Hepatocyte (in vitro differentiated cells): ENCODE measurements at regions not wholly inside any gene's neighbourhood (a gene's known extent, or its start where the extent isn't known, plus 50 kb on each side); places are given as distances from the start of the nearest gene placed in this dataset.
"Not testable (repeated sequence)": the region's sequence is repeated elsewhere in the genome, so short reads cannot be mapped to it uniquely, and the experiment has no call there.

Experiments
- DNase-seq: peaks from one replicate; pipeline ENCODE4 v3.0.0-alpha.2; 2016; ENCODE audit warnings: low spot score
- H2AFZ ChIP-seq: fragments of 200-600 bp; sonication (generic); 2 replicates; pipeline ENCODE4 v1.6.0; 2016; ENCODE audit warnings: antibody characterized with exemption, mild to moderate bottlenecking
- H3K27ac ChIP-seq: fragments of 200-600 bp; sonication (generic); 2 replicates; pipeline ENCODE4 v1.5.1; 2016; ENCODE audit warnings: mild to moderate bottlenecking
- H3K27me3 ChIP-seq: fragments of 200-600 bp; sonication (generic); 2 replicates; pipeline ENCODE4 v1.6.1; 2016
- H3K36me3 ChIP-seq: fragments of 200-600 bp; sonication (generic); replicated peaks from 2 replicates; pipeline ENCODE4 v1.5.1; 2016; ENCODE audit warnings: low read depth; ENCODE audit not compliant: insufficient read depth
- H3K4me1 ChIP-seq: fragments of 200-600 bp; sonication (generic); 2 replicates; pipeline ENCODE4 v1.5.1; 2016; ENCODE audit warnings: mild to moderate bottlenecking, moderate library complexity; ENCODE audit not compliant: insufficient read depth
- H3K4me2 ChIP-seq: fragments of 200-600 bp; sonication (generic); 2 replicates; pipeline ENCODE4 v1.6.0; 2016
- H3K4me3 ChIP-seq: fragments of 200-600 bp; sonication (generic); 2 replicates; pipeline ENCODE4 v1.5.1; 2016; ENCODE audit warnings: mild to moderate bottlenecking
- H3K79me2 ChIP-seq: fragments of 200-600 bp; sonication (generic); 2 replicates; pipeline ENCODE4 v1.6.0; 2017; ENCODE audit warnings: mild to moderate bottlenecking
- H3K9me2 ChIP-seq: fragments of 200-600 bp; sonication (generic); replicated peaks from 2 replicates; pipeline ENCODE4 v1.6.0; 2017; ENCODE audit warnings: mild to moderate bottlenecking; ENCODE audit not compliant: insufficient read depth
- H3K9me3 ChIP-seq: fragments of 200-600 bp; sonication (generic); 2 replicates; pipeline ENCODE4 v1.5.1; 2016; ENCODE audit warnings: low read depth, mild to moderate bottlenecking
- H4K20me1 ChIP-seq: fragments of 200-600 bp; sonication (generic); 2 replicates; pipeline ENCODE4 v1.6.0; 2016; ENCODE audit warnings: mild to moderate bottlenecking; ENCODE audit not compliant: insufficient read depth, poor library complexity, severe bottlenecking
- EZH2 ChIP-seq: fragments of 200-600 bp; sonication (generic); IDR thresholded peaks from 2 replicates; pipeline ENCODE4 v1.6.1; 2016; ENCODE audit warnings: antibody characterized with exemption, mild to moderate bottlenecking, borderline replicate concordance
- EZH2phosphoT487 ChIP-seq: fragments of 200-600 bp; sonication (generic); IDR thresholded peaks from one replicate; pipeline ENCODE4 v1.6.1; 2018; ENCODE audit warnings: antibody characterized with exemption, mild to moderate bottlenecking, low read depth, moderate library complexity; ENCODE audit not compliant: unreplicated experiment, severe bottlenecking
- WGBS: methylation state at CpG from one replicate; pipeline ENCODE4 v1.1.6; 2016; ENCODE audit warnings: low lambda C conversion rate; ENCODE audit errors: missing lambda C conversion rate; 5-methylcytosine and 5-hydroxymethylcytosine counted together
- TF ChIP-seq, protein P1 (sequence below): fragments of 200-600 bp; sonication (generic); IDR thresholded peaks from 2 replicates; pipeline ENCODE4 v1.5.1; 2016; ENCODE audit warnings: antibody characterized with exemption, mild to moderate bottlenecking; ENCODE audit not compliant: poor library complexity

DNA sequence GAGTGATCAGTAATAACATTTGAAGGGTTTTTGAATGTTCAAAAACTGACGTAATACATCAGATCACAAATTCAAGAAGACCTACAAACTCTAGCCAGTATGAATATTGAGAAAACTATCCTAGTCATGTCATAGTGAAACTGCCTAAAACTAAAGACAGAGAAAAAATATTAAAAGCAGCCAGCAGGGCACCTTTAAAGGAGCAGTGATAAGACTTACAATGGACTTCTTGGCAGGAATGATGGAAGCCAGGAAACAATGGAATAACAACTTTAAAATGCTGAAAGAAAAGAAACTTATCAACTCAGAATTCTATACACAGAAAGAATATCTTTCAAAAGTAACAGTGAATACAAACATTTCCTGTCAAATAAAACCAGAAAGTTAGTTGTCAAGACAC is 78.3 kb upstream of the CTBP2 start:
- Histone ChIP-seq H3K4me1 (no peaks in the 10 kb centered on the region), H3K36me3 (no peaks in the 10 kb centered on the region), H3K27ac (no peak overlapping the region), H4K20me1 (no peaks in the 10 kb centered on the region), H3K4me2 (no peak overlapping the region), H3K9me2 (no peaks in the 10 kb centered on the region), H3K9me3 (no peaks in the 10 kb centered on the region), H3K27me3 (no peaks in the 10 kb centered on the region), H3K4me3 (no peak overlapping the region), H2AFZ (no peak overlapping the region), H3K79me2 (no peaks in the 10 kb centered on the region)
- TF ChIP-seq EZH2 = no peak
- TF ChIP-seq EZH2phosphoT487 = no peak
- TF ChIP-seq, protein P1, sequence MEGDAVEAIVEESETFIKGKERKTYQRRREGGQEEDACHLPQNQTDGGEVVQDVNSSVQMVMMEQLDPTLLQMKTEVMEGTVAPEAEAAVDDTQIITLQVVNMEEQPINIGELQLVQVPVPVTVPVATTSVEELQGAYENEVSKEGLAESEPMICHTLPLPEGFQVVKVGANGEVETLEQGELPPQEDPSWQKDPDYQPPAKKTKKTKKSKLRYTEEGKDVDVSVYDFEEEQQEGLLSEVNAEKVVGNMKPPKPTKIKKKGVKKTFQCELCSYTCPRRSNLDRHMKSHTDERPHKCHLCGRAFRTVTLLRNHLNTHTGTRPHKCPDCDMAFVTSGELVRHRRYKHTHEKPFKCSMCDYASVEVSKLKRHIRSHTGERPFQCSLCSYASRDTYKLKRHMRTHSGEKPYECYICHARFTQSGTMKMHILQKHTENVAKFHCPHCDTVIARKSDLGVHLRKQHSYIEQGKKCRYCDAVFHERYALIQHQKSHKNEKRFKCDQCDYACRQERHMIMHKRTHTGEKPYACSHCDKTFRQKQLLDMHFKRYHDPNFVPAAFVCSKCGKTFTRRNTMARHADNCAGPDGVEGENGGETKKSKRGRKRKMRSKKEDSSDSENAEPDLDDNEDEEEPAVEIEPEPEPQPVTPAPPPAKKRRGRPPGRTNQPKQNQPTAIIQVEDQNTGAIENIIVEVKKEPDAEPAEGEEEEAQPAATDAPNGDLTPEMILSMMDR = no peak
- no peak for DNase-seq
- 90% methylated on average over 1 of the region's 1 CpG for WGBS

DNA sequence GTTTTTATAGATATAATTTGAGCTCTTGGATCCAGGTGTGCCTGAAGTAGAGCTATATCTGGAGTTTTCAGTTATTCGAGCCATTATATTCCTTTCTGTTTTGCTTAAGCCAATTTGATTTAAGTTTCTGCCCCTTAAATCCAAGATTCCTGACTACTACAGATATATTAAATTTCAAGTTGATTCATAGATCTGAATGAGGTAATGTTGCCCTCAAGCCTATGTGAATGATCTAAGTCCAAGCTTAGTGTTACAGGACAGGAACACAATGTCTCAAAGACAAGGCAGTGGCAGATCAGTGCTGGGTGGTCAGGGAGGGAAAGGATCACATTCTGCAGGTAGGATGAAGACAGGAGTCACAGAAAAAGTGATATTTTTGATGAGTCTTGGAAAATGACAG is 75.7 kb upstream of the CTBP2 start:
- H3K27me3 ChIP-seq = no peaks in the 10 kb centered on the region
- no peak for DNase-seq
- H3K27ac ChIP-seq = no peak overlapping the region
- no peaks in the 10 kb centered on the region for H3K9me2 ChIP-seq
- no peaks in the 10 kb centered on the region for H3K9me3 ChIP-seq
- WGBS = 100% methylated on average over 1 of the region's 1 CpG
- TF ChIP-seq EZH2phosphoT487 (no peak), EZH2 (no peak)
- TF ChIP-seq, protein P1 = no peak
- no peak overlapping the region for H3K4me3 ChIP-seq
- H2AFZ ChIP-seq = no peak overlapping the region
- H3K36me3 ChIP-seq = no peaks in the 10 kb centered on the region
- H3K4me2 ChIP-seq = no peak overlapping the region
- H3K79me2 ChIP-seq = no peaks in the 10 kb centered on the region
- no peaks in the 10 kb centered on the region for H3K4me1 ChIP-seq
- no peaks in the 10 kb centered on the region for H4K20me1 ChIP-seq

DNA sequence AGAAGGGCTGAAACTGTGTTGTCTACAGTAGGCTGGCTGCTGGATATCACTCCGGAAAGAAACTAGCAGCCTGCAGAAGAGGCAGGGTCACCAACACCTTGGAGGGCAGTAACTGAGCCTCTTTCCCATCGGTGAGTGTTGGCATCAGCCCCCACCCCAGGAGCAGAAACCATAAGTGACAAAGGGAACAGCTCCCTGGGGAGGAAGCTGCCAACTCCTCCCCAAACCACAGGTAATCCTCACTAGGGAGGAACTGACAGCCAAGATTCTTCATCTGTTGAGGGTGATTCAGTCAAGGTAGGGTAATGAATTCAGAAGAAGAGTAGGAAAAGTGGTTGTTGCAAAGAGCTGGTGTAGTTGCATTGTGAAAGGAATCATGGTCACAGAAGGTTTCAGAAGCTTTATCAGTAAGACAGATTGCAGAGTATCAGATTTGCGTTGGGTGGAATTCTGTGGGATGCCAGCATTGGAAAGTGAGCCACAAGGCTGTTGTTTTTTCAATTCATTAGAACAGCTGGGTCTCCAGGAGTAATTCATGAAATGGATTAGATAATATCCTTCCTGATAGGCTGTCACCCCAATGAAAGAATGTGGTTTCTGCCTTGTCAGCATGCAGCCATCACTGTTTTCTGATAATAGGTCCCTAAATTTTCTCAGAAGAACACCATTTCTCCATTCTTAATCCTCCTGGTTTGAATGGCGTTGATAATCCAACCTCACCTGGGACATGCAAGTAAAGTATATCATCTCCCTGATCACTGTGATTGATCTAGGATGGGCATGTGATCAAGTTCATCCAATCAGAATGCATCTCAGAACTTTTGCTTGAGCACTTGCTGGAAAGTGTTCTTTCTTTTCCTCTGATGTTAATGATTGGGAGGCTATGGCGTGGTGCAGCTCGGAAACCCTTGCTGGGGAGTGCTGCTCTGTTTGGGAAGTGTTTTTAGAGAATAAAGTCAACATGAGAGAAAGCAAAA is 75.0 kb upstream of the CTBP2 start:
- Histone ChIP-seq H3K4me3 (no peak overlapping the region), H3K27me3 (no peaks in the 10 kb centered on the region), H3K27ac (no peak overlapping the region), H2AFZ (no peak overlapping the region), H3K9me3 (no peaks in the 10 kb centered on the region), H3K36me3 (no peaks in the 10 kb centered on the region), H3K4me1 (no peaks in the 10 kb centered on the region), H4K20me1 (no peaks in the 10 kb centered on the region), H3K9me2 (no peaks in the 10 kb centered on the region), H3K79me2 (no peaks in the 10 kb centered on the region), H3K4me2 (no peak overlapping the region)
- WGBS = 95% methylated on average over 6 of the region's 6 CpGs
- no peak for DNase-seq
- TF ChIP-seq EZH2phosphoT487 (no peak), EZH2 (no peak)
- TF ChIP-seq, protein P1 = no peak

DNA sequence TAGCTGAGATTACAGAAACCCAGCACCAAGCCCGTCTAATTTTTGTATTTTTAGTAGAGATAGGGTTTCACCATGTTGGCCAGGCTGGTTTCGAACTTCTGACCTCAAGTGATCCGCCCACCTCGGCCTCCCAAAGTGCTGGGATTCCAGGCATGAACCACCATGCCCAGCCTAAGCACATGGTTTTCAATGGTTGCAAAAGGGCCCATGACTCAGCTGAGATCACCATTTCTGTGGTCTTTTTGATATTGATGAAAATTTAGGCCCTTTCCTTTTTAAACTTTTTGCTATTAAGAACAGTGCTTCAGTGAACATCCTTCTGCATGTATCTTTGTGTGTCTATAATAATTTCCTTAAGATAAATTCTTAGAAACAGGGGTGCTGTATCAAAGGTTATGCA is 74.2 kb upstream of the CTBP2 start:
- H3K4me2 ChIP-seq, H4K20me1 ChIP-seq: not testable (repeated sequence)
- WGBS = 85% methylated on average over 4 of the region's 4 CpGs

More for the DNA sequence above, 74.2 kb upstream of the CTBP2 start:
- H3K27ac ChIP-seq, H3K4me1 ChIP-seq, H3K79me2 ChIP-seq, H3K27me3 ChIP-seq, H3K9me3 ChIP-seq, H3K4me3 ChIP-seq, DNase-seq, H2AFZ ChIP-seq, H3K36me3 ChIP-seq, H3K9me2 ChIP-seq: not testable (repeated sequence)
